ENCODE measurements at regions not wholly inside any gene's neighbourhood (a gene's known extent, or its start where the extent isn't known, plus 50 kb on each side); places are given as distances from the start of the nearest gene placed in this dataset.

DNA sequence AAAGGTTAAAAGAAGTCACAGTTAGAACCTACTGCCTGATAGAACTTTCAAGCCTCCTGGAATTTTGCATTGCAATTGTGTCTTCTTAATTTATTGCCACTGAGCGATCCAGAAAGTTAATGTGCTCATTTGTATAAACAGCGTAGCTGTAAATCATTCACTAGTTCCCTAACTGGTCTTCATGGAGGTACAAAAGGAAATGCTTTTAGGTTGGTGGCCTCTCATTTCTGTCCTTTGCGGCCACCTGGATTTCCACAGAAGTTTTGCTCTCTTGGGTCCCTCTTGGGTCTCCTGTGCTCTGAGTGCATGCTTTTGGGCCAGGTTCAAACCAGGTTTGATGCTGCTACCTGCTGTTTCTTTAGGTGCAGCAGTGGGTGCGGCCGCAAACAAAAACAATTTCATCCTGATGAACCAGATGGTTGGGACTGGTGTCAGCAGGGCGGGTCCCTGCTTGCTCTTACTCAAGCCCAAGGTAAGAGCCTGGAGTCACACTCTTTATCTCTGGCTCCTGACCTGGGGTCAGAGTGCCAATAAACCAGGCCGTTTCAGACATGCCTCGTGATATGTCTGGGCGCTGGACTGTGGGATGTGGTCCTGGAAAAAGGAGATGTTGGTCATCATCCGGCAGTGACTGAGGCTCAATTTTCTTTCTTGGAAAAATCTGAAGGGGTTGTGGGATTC is 270.1 kb downstream of the PTTG2 start:
- WGBS, 2 donors: 30 to 47% methylated on average over 10 of the region's 10 CpGs

DNA sequence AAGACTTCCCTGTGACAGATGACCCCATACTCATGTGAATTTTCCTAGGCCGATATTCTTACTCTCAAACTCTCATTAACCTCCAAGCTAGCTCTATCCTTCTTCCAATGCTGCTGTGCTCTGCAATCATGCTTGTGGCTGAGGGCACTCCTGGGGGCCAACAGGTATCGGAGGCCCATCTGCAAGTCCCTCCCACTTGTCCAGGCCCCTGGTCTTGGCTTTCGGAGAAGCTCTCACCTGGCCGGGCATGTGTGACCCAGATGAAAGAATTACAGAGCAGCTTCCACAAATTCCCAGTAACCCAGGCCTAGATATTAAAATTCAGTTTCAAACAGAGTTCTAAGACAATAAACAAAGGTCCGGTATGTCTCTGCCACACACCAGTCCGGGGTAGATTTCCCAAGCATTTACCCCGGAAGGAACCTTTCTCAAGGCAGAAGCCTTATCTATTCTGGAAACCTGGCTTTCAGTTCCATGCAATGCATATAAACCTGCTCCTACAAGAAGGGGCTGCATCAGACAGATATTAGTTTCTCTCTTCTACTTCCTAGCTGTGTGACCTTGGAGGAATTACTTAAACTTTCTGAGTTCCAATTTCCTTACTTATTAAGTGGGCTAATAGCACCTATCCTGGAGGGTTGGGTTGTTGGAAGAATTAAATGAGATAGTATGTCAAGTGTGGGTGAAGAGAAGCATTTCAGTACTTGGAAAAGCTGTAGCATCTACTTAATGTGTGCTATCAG is 270.8 kb downstream of the PTTG2 start:
- DNase-seq (ENCODE audit: low spot score in 2 of 2): no peak
- no peak overlapping the region for H3K4me3 ChIP-seq (ENCODE audit: low read depth, poor library complexity, severe bottlenecking)
- intact Hi-C loops (cut with DNase I; ENCODE audit: low total_unique reads): no loop called here
- no peak for TF ChIP-seq CTCF (IDR thresholded peaks at IDR 0.05)
- TF ChIP-seq POLR2A (IDR thresholded peaks at IDR 0.05): no peak
- whole genome bisulfite sequencing, 2 donors: 73 to 81% methylated on average over 7 of the region's 7 CpGs

More for the DNA sequence above, 270.1 kb downstream of the PTTG2 start:
- intact Hi-C loops (cut with DNase I; ENCODE audit: low total_unique reads): no loop called here
- no peak for TF ChIP-seq POLR2A (IDR thresholded peaks at IDR 0.05)
- TF ChIP-seq CTCF (IDR thresholded peaks at IDR 0.05): no peak
- no peak overlapping the region for H3K4me3 ChIP-seq (ENCODE audit: low read depth, poor library complexity, severe bottlenecking)
- peak in 1 of 2 donors; percentile 73 for DNase-seq (ENCODE audit: low spot score in 2 of 2)

DNA sequence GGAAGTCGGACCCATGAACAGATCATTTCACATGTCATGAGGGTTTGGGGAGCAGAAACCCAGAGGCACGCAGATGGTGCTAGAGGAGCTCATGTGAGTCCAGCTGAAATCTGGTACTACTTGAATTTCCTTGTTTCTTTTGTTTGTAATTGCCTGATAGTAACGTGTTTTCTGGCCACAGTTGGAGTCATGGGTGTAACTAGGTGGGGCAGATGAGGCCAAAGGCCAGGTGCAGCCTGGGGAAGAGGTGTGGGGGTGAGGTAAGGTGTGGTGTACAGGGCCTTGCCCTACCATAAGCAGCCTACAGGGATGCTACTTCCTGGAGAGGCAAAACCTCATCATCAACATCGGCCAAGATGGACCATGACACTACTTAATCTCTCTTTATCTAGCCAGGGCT is 271.4 kb downstream of the PTTG2 start:
- no peak for DNase-seq (ENCODE audit: low spot score in 2 of 2)
- intact Hi-C loops (cut with DNase I; ENCODE audit: low total_unique reads): no loop called here
- no peak for TF ChIP-seq POLR2A (IDR thresholded peaks at IDR 0.05)
- no peak for TF ChIP-seq CTCF (IDR thresholded peaks at IDR 0.05)
- H3K4me3 ChIP-seq (ENCODE audit: low read depth, poor library complexity, severe bottlenecking): no peak overlapping the region
- 65% methylated on average over 4 of the region's 4 CpGs for WGBS, 2 donors

DNA sequence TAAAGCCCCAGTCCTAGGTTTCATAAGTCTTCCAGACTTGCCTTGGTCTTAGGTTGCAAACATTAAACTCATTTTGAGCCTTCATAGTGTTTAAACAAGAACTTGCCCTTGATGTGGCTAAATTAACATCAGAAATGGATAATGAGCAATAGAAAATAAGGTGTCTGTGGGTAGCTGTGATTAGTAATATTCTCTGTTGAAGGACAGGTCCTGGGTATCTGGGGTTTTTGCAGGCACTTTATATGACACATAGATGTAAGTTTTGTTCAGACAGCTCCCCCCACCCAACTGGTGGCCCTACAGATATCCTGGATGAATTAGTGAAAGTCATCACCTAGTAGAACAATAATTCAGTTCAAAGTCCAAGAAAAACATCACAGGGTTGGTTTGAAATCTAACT is 272.5 kb downstream of the PTTG2 start:
- H3K4me3 ChIP-seq (ENCODE audit: low read depth, poor library complexity, severe bottlenecking): no peak overlapping the region
- intact Hi-C loops (cut with DNase I; ENCODE audit: low total_unique reads): no loop called here
- no peak for DNase-seq (ENCODE audit: low spot score in 2 of 2)
- TF ChIP-seq POLR2A (IDR thresholded peaks at IDR 0.05) (no peak), CTCF (IDR thresholded peaks at IDR 0.05) (no peak)

DNA sequence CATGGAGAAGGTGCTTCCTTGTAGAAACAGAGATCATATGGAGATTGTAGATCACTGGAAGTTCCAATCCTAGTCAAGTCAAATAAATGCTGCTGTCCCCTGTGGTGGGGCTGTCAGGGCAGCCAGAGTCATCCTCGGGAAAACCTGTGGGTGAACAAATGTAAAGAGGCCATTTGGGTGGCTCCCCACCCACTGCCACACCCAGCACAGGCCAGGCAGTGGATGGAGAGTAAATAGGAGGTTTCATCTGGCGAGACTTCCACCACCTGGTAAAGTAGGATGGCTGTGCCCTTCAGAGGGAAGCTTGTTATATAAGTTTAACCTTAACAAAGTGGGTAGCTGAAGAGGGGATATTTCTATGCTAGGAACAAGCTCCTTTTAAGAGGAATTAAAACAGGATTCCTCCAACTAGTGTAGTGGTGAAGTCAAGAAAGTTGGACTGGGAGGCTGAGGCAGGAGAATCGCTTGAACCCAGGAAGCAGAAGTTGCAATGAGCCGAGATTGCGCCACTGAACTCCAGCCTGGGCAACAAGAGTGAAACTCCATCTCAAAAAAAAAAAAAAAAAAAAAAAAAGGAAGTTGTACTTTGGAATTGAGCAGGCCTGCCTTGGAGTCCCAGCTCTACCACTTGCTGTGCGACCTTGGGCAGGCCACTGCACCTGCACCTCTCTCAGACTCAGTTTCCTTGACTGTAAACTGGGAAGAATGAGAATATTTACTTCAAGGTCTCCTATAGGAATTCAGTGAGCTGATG is 273.7 kb downstream of the PTTG2 start:
- no peak for DNase-seq (ENCODE audit: low spot score in 2 of 2)
- intact Hi-C loops (cut with DNase I; ENCODE audit: low total_unique reads): no loop called here
- no peak for TF ChIP-seq POLR2A (IDR thresholded peaks at IDR 0.05)
- no peak overlapping the region for H3K4me3 ChIP-seq (ENCODE audit: low read depth, poor library complexity, severe bottlenecking)
- 89 to 93% methylated on average over 6 of the region's 6 CpGs for WGBS, 2 donors

DNA sequence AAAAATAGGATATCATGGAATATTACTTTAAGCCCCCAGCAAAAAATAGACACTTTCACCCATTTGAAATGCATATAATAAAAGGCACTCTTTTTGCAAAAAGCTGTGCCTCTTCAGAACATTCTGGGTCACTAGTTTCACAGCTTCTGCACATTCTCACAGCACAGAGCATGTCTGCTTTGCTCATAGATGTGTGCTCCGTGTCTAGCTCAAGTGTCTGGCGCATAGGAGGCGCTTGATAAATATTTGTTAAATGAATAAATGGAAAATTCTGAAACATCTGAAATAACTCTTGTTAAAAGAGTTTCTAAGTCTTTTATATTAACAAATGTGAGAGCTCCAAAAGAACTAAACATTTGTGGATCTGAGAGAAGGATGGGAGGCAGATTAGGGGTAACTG is 275.2 kb downstream of the PTTG2 start:
- no peak overlapping the region for H3K4me3 ChIP-seq (ENCODE audit: low read depth, poor library complexity, severe bottlenecking)
- DNase-seq (ENCODE audit: low spot score in 2 of 2): no peak
- TF ChIP-seq POLR2A (IDR thresholded peaks at IDR 0.05): no peak
- no peak for TF ChIP-seq CTCF (IDR thresholded peaks at IDR 0.05)
- intact Hi-C loops (cut with DNase I; ENCODE audit: low total_unique reads): no loop called here
- 68 to 77% methylated on average over 3 of the region's 3 CpGs for WGBS, 2 donors
